Neural progenitor cell (in vitro differentiated cells): ENCODE measurements at regions not wholly inside any gene's neighbourhood (a gene's known extent, or its start where the extent isn't known, plus 50 kb on each side); places are given as distances from the start of the nearest gene placed in this dataset.

ENCODE experiments used
- EZH2 ChIP-seq: fragments of 200-600 bp; sonication (generic); IDR thresholded peaks from 2 replicates; pipeline ENCODE4 v1.6.1; 2017; ENCODE audit warnings: antibody characterized with exemption, mild to moderate bottlenecking, moderate library complexity
- TF ChIP-seq, protein P1 (sequence below): fragments of 200-600 bp; sonication (generic); IDR thresholded peaks from 2 replicates; pipeline ENCODE4 v1.5.1; 2017; ENCODE audit warnings: antibody characterized with exemption, mild to moderate bottlenecking

DNA sequence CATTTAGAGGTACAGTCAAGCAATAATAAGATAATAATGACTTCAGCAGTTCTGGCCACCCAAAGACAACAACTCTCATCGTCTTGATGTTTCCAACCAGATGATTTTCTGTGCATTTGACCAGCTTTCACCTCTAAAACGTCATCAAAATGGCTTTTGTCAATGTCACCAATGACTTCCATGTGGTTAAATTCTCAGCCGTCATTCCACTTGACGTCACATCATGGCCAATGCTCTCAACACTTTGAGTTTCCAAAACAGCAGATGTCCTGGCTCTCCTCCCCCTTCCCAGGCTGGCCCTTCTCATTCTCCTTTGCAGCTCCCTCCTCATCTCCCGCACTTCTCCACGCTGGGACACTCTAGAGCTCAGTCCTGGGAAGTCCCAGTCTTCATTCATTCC, 258.3 kb downstream of the BCL2 start:
- TF ChIP-seq, protein P1, sequence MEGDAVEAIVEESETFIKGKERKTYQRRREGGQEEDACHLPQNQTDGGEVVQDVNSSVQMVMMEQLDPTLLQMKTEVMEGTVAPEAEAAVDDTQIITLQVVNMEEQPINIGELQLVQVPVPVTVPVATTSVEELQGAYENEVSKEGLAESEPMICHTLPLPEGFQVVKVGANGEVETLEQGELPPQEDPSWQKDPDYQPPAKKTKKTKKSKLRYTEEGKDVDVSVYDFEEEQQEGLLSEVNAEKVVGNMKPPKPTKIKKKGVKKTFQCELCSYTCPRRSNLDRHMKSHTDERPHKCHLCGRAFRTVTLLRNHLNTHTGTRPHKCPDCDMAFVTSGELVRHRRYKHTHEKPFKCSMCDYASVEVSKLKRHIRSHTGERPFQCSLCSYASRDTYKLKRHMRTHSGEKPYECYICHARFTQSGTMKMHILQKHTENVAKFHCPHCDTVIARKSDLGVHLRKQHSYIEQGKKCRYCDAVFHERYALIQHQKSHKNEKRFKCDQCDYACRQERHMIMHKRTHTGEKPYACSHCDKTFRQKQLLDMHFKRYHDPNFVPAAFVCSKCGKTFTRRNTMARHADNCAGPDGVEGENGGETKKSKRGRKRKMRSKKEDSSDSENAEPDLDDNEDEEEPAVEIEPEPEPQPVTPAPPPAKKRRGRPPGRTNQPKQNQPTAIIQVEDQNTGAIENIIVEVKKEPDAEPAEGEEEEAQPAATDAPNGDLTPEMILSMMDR = no peak
- no peak for TF ChIP-seq EZH2
